Germinal center (tissue), 1 donor: ENCODE measurements at regions not wholly inside any gene's neighbourhood (a gene's known extent, or its start where the extent isn't known, plus 50 kb on each side); places are given as distances from the start of the nearest gene placed in this dataset.
"Not testable (repeated sequence)": the region's sequence is repeated elsewhere in the genome, so short reads cannot be mapped to it uniquely, and the experiment has no call there.

Experiments used
- DNase-seq: peaks from one replicate; pipeline ENCODE4 v3.0.0; 2012; ENCODE audit warnings: mixed read lengths, low spot score

GRCh38 chr5:82644229-82644628 lies 366.1 kb upstream of the RPS23 start:
- DNase-seq: no peak

- no peak for DNase-seq
Measured at GRCh38 chr5:82642313-82642712, 364.2 kb upstream of the RPS23 start.

- peak; percentile 21 for DNase-seq
Measured at GRCh38 chr5:82641331-82642003, 363.3 kb upstream of the RPS23 start.

- DNase-seq: no peak
Measured at GRCh38 chr5:82640916-82641315, 362.8 kb upstream of the RPS23 start.

- no peak for DNase-seq
Measured at GRCh38 chr5:82639393-82640144, 361.4 kb upstream of the RPS23 start.

GRCh38 chr5:82636591-82636990 lies 358.4 kb upstream of the RPS23 start:
- DNase-seq: no peak

- DNase-seq: no peak
Measured at GRCh38 chr5:82635561-82636288, 357.6 kb upstream of the RPS23 start.

GRCh38 chr5:82628364-82628910 lies 350.3 kb upstream of the RPS23 start:
- no peak for DNase-seq

- DNase-seq: not testable (repeated sequence)
Measured at GRCh38 chr5:82626905-82627591, 348.9 kb upstream of the RPS23 start.

- DNase-seq: not testable (repeated sequence)
Measured at GRCh38 chr5:82626012-82626411, 347.9 kb upstream of the RPS23 start.

GRCh38 chr5:82624062-82624461 lies 345.9 kb upstream of the RPS23 start:
- DNase-seq: no peak

GRCh38 chr5:82622711-82623514 lies 344.8 kb upstream of the RPS23 start:
- DNase-seq: no peak

GRCh38 chr5:82622205-82622604 lies 344.1 kb upstream of the RPS23 start:
- DNase-seq: no peak

- no peak for DNase-seq
Measured at GRCh38 chr5:82620957-82621600, 342.9 kb upstream of the RPS23 start.

GRCh38 chr5:82619097-82619496 lies 340.9 kb upstream of the RPS23 start:
- no peak for DNase-seq

- no peak for DNase-seq
Measured at GRCh38 chr5:82614706-82615105, 336.6 kb upstream of the RPS23 start.

- DNase-seq: no peak
Measured at GRCh38 chr5:82613891-82614290, 335.7 kb upstream of the RPS23 start.

GRCh38 chr5:82610686-82611085 lies 332.5 kb upstream of the RPS23 start:
- DNase-seq: no peak

GRCh38 chr5:82605441-82605973 lies 327.4 kb upstream of the RPS23 start:
- DNase-seq: no peak
